Adipocyte (in vitro differentiated cells): ENCODE measurements at regions not wholly inside any gene's neighbourhood (a gene's known extent, or its start where the extent isn't known, plus 50 kb on each side); places are given as distances from the start of the nearest gene placed in this dataset.

Experiments used
- DNase-seq: peaks from one replicate; pipeline ENCODE4 v3.0.0-alpha.2; 2015; ENCODE audit warnings: low read depth
- H3K27me3 ChIP-seq: replicated peaks from 2 replicates; pipeline ENCODE4 v1.7.0; 2013; ENCODE audit warnings: mild to moderate bottlenecking, low read length, moderate library complexity; ENCODE audit not compliant: control insufficient read depth, insufficient read depth
- H3K36me3 ChIP-seq: 2 replicates; pipeline ENCODE4 v1.7.0; 2013; ENCODE audit warnings: low read length, mild to moderate bottlenecking, moderate library complexity; ENCODE audit not compliant: control insufficient read depth, insufficient read depth, severe bottlenecking
- H3K4me1 ChIP-seq: 2 replicates; pipeline ENCODE4 v1.7.0; 2013; ENCODE audit warnings: mild to moderate bottlenecking, low read length, moderate library complexity; ENCODE audit not compliant: control insufficient read depth, insufficient read depth
- H3K4me3 ChIP-seq: 2 replicates; pipeline ENCODE4 v1.7.0; 2013; ENCODE audit warnings: mild to moderate bottlenecking, low read length, moderate library complexity
- H3K9ac ChIP-seq: 2 replicates; pipeline ENCODE4 v1.7.0; 2013; ENCODE audit warnings: mild to moderate bottlenecking, low read length, moderate library complexity
- H3K9me3 ChIP-seq: 2 replicates; pipeline ENCODE4 v1.7.0; 2013; ENCODE audit warnings: mild to moderate bottlenecking, low read length, moderate library complexity; ENCODE audit not compliant: control insufficient read depth

DNA sequence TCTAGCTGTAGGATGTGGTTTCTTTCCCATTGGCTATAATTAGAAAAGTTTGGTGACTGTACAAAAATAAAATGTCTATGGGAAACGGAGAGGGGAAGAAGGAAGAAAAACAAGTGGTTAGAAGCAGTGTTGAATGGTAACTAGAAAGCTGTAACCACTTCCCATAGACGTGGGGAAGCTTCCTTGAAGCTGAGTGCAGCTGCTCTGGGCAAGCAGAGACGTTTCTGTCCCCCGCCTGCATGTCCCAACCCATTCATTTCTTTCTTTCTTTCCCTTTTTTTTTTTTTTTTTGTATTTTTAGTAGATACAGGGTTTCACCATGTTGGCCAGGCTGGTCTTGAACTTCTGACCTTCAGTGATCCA is 367.8 kb upstream of the HS6ST1 start:
- DNase-seq, result no peak
- H3K9ac ChIP-seq, result no peak overlapping the region
- peaks cover 6% of the 10 kb centered on the region for H3K27me3 ChIP-seq
- no peaks in the 10 kb centered on the region for H3K4me1 ChIP-seq
- no peak overlapping the region for H3K4me3 ChIP-seq
- no peaks in the 10 kb centered on the region for H3K9me3 ChIP-seq
- H3K36me3 ChIP-seq, result no peaks in the 10 kb centered on the region

DNA sequence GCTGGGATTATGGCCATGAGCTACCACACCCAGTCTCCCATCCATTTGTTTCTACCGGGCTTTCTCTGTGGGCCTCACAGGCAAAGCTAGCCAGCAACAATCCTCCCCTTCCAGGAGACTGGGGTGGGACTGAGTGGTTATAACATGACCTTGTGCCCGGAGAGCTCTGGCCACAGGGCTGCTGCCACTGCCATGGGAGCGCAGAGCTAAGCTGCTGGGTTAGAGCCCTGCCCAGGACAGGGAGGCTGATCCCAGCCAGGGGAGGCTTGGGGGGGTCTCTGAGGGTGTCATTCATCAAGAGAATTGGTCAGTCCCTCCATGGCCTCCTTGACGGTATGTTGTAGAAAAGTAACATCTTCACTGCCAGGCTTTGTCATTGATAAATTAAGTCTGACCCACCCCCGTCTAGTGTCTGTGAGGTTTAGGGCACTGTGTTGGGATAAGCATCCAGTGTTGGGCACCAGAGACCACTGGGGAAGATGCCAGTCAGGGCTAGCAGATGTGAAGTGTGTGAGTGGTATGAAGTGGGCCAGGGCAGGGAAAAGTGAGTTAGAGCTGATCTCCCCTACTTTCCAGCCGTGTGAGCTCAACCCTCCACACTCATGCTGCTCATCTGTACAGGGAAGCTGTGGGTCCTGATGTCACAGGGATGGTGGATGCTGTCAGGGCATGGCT is 368.4 kb upstream of the HS6ST1 start:
- Histone ChIP-seq H3K36me3 (no peaks in the 10 kb centered on the region), H3K9ac (no peak overlapping the region), H3K9me3 (no peaks in the 10 kb centered on the region), H3K4me3 (no peak overlapping the region), H3K4me1 (no peaks in the 10 kb centered on the region), H3K27me3 (peaks cover 7% of the 10 kb centered on the region)
- no peak for DNase-seq

DNA sequence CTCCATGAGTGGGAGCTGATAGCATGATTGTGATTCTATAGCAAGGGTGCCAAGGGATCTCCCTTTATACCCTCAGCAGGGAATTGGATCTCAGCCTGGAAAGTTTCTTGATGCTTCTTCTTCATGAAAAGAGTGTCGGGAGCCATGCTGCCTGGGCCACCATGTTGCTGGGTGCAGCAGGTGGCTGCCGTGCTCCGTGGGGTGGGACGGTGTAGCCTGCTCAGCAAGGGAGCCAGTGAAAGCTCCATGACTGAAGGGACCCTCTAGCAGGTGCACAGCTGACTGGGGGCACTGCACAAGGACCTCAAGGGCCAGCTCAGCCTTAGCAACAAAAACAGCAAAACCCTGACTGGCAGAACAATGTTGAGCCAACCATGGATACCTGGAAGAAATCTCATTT is 368.9 kb upstream of the HS6ST1 start:
- Histone ChIP-seq H3K4me3 (no peak overlapping the region), H3K9me3 (no peaks in the 10 kb centered on the region), H3K9ac (no peak overlapping the region), H3K4me1 (no peaks in the 10 kb centered on the region), H3K27me3 (peaks cover 9% of the 10 kb centered on the region), H3K36me3 (no peaks in the 10 kb centered on the region)
- DNase-seq, result no peak

DNA sequence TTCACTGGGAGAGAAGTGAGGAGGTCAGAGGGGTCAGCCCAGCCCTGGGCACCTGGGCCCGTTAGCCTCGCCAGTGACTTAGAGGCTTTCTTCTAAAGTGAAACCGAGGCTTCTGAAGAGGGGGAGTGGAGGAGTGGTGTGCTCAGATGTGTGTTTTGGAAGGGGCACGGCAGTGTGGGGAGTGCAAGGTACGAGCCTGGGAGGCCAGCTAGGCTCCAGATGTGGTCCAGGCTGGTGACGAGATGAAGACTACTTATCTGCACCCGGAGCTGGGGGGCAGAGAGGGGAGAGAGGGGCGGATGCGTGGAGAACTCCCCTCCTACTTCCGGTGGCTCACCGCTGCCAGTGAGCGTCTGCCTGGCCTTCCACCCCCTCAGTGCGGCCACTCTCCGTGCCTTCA is 371.3 kb upstream of the HS6ST1 start:
- DNase-seq, result no peak
- H3K4me1 ChIP-seq, result no peaks in the 10 kb centered on the region

DNA sequence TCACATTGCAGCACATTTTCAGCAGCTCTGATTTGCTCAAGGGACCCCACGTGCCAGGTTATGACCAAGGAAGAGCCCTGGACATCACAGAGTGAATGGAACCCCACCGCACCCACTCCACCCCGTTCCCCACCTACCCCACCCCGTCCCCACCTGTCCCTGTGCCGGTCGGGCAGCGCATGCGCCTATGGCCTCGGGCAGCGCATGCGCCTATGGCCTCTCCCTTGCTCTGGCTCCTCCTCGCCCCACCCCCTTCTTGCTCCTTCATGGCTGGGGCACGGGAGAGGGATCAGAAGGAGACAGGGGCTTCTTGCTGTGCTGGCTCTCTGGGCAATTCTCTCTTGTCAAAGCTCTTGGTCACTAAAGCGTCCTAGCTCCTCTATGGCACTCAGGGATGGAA is 371.8 kb upstream of the HS6ST1 start:
- Histone ChIP-seq H3K9me3 (no peaks in the 10 kb centered on the region), H3K9ac (no peak overlapping the region), H3K36me3 (no peaks in the 10 kb centered on the region), H3K4me1 (no peaks in the 10 kb centered on the region), H3K27me3 (peaks cover 18% of the 10 kb centered on the region), H3K4me3 (no peak overlapping the region)
- no peak for DNase-seq

More for the DNA sequence above, 371.3 kb upstream of the HS6ST1 start:
- Histone ChIP-seq H3K9ac (no peak overlapping the region), H3K36me3 (no peaks in the 10 kb centered on the region), H3K27me3 (peaks cover 13% of the 10 kb centered on the region), H3K9me3 (no peaks in the 10 kb centered on the region), H3K4me3 (no peak overlapping the region)

DNA sequence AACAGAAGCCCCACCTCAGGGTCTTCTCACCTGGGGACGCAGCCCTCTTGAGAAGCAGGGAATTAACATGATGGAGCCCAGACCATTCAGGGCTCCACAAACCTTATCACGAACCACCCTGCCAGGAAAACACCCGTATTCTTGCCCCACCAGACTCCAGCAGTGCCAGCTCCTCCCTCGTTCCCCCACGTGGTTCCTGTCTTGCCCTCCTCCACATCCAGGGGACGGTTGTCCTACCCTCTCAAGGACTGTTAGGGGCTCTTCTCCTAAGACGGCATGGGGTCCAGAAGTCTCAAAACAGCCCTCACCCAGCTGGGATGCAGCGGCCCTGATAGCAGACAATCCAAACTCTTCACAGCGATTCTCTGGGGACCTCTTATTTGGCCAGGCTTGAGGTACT is 372.2 kb upstream of the HS6ST1 start:
- Histone ChIP-seq H3K36me3 (no peaks in the 10 kb centered on the region), H3K9me3 (no peaks in the 10 kb centered on the region), H3K9ac (no peak overlapping the region), H3K27me3 (peaks cover 22% of the 10 kb centered on the region), H3K4me1 (no peaks in the 10 kb centered on the region), H3K4me3 (no peak overlapping the region)
- no peak for DNase-seq

DNA sequence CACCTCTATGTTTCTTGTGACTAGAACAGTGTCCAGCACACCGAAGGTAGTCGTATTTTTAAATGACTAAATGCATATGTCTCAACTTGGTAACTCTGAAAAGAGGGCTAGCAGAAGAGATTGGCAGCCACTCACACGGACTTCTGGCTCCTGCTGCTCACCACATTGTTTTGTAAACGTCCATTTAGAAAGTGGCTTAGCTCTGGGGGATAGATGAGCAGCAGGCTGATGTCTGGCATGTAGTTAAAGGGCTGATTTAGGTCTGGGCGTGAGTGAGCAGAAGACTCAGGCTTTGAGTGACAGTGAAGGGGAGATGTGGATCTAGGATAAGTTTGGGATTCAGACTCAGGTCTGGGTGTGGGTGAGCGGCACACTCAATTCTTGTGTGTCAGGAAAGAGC is 372.9 kb upstream of the HS6ST1 start:
- no peaks in the 10 kb centered on the region for H3K36me3 ChIP-seq
- no peaks in the 10 kb centered on the region for H3K9me3 ChIP-seq
- DNase-seq, result no peak
- no peak overlapping the region for H3K9ac ChIP-seq
- H3K4me1 ChIP-seq, result no peaks in the 10 kb centered on the region
- H3K27me3 ChIP-seq, result peaks cover 28% of the 10 kb centered on the region
- no peak overlapping the region for H3K4me3 ChIP-seq

DNA sequence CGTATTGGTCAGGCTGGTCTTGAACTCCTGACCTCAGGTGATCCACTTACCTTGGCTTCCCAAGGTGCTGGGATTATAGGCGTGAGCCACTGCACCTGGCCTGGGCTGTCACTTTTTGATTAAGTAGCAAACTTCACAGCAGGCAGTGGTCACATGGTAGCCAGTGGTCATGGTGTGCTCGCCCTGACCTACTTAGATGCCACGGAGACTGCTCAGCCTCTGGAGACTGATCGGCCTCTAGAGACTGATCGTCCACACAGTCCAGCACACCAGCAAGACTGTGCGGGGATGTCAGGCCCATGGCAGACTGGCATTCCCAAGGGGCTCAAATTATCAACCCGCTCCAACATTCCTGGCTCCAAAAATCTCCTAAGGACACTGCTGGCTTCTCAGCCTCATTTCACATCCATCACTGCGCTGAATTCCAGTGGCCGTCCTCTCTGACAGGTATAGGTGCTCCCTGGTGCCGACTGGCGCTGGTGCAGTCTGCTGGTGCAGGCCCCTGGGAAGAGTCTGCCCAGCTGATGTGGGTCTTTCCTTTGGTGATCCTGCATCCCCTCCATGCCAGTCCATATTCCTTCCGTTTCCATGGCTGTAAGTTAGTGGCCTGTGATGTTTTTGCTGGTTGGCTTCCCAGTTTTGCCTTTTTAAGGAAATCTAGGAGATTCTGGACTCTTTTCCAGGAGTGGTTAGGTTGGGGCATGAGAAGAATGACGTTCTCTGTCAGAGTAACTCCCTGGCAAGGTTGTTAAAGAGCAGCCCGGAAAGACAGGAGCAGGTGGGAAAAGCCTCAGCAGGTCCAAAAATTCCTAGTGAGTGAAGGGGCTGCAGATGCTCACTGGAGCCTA is 374.5 kb upstream of the HS6ST1 start:
- no peak for DNase-seq
- no peaks in the 10 kb centered on the region for H3K36me3 ChIP-seq
- H3K4me3 ChIP-seq, result no peak overlapping the region
- H3K9ac ChIP-seq, result no peak overlapping the region
- H3K27me3 ChIP-seq, result peaks cover 25% of the 10 kb centered on the region
- no peaks in the 10 kb centered on the region for H3K9me3 ChIP-seq
- no peaks in the 10 kb centered on the region for H3K4me1 ChIP-seq

DNA sequence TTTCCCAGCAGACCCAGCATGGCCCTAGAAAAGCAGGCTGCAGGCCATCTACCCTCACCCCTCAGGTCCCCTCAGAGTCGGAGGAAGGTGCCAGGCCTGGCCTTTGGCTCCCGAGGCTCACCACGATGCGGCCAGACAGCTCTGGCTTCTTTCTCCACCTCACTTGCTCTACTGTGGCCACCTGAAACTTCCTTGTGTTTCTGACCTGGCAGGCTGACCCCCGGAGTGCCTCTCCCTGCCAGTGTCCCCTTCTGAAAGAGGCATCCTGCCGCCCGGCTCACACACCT is 375.0 kb upstream of the HS6ST1 start:
- Histone ChIP-seq H3K36me3 (no peaks in the 10 kb centered on the region), H3K9me3 (no peaks in the 10 kb centered on the region), H3K4me3 (no peak overlapping the region), H3K4me1 (no peaks in the 10 kb centered on the region), H3K27me3 (peaks cover 25% of the 10 kb centered on the region), H3K9ac (no peak overlapping the region)
- DNase-seq, result no peak

DNA sequence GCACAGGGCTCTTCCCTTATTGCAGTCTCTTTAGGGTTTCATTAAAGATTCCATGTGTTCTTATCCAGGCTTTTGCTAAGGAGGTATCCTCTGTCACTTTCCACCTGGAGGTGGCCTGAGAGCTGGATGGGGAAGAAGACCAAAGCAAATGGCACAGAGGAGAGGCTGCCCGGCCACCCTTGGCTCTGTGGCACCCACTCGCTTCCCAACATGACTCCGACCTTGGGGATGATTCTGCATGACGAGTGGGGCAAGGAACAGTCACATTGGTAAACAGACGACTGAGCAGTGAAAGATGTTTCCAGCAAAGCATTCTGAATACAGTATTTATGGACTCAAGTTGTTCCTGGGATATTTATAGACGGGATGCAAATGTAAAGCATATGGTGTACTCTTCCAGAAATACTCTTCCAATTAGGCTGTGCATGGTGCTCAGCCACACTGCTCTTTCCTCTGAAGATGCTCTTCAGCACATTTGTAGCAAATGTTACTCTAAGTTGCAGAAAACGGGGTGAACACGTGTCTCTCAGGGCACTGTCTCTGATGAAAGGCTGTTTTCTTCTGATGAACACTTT is 377.1 kb upstream of the HS6ST1 start:
- Histone ChIP-seq H3K36me3 (no peaks in the 10 kb centered on the region), H3K4me3 (no peak overlapping the region), H3K4me1 (no peaks in the 10 kb centered on the region), H3K27me3 (peaks cover 25% of the 10 kb centered on the region), H3K9ac (no peak overlapping the region), H3K9me3 (no peaks in the 10 kb centered on the region)
- DNase-seq, result no peak

DNA sequence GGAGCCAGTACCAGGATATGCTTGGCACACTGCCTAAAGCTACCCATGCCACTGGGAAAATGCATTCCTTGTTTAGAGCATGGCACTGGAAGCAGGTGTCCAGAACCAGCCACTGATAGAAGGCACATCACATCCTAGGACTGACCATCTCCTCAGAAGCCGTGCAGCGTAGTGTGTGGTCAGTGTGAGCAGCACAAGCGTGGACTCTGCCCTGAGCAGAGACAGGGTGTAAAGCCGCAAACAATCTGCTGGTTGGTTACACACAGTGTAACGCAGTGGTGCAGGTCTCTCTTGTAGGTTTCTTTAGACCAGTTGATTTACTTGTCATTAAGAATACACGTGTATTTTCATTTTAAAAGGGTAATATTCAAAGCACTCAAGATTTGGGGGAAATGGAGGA is 377.8 kb upstream of the HS6ST1 start:
- no peak overlapping the region for H3K9ac ChIP-seq

More for the DNA sequence above, 377.8 kb upstream of the HS6ST1 start:
- no peaks in the 10 kb centered on the region for H3K9me3 ChIP-seq
- H3K27me3 ChIP-seq, result peaks cover 25% of the 10 kb centered on the region
- no peaks in the 10 kb centered on the region for H3K4me1 ChIP-seq
- H3K36me3 ChIP-seq, result no peaks in the 10 kb centered on the region
- H3K4me3 ChIP-seq, result no peak overlapping the region
- no peak for DNase-seq
